GM12891 (cell line): ENCODE measurements at regions not wholly inside any gene's neighbourhood (a gene's known extent, or its start where the extent isn't known, plus 50 kb on each side); places are given as distances from the start of the nearest gene placed in this dataset.

Source experiments
- PAX5 ChIP-seq: IDR thresholded peaks from 2 replicates; pipeline ENCODE4 v1.6.1; 2011; ENCODE audit warnings: low read length, moderate library complexity, mild to moderate bottlenecking; ENCODE audit not compliant: insufficient read depth, severe bottlenecking
- POLR2A ChIP-seq: IDR thresholded peaks from 2 replicates; pipeline ENCODE4 v1.6.1; 2011; ENCODE audit warnings: low read depth, low read length, control low read depth
- POLR2AphosphoS5 ChIP-seq: IDR thresholded peaks from 2 replicates; pipeline ENCODE4 v1.6.1; 2011; ENCODE audit warnings: low read depth, low read length, control low read depth
- TAF1 ChIP-seq: IDR thresholded peaks from 2 replicates; pipeline ENCODE4 v1.6.1; 2011; ENCODE audit warnings: low read depth, low read length, control low read depth

GRCh38 chr15:35746121-35746520 lies 200.2 kb upstream of the DPH6 start:
- TF ChIP-seq POLR2AphosphoS5 (no peak), POLR2A (no peak), PAX5 (no peak), TAF1 (no peak)
